ENCODE measurements at regions not wholly inside any gene's neighbourhood (a gene's known extent, or its start where the extent isn't known, plus 50 kb on each side); places are given as distances from the start of the nearest gene placed in this dataset.

DNA sequence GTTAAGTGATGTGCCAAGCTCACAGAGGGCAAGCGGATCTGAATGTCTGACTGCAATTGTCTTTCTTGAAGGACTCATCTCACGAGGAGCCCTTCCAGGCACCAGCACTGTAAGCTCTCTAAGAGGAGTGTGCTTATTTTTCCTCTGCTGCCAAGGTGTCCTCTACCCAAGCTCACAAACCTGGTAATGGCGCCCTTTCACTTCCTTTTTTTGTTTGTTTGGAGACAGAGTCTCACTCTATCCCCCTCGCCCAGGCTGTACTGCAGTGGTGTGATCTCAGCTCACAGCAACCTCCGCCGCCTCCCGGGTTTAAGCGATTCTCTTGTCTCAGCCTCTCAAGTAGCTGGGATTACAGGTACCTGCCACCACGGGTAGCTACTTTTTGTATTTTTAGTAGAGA, 233.8 kb downstream of the MAP2K4 start:
- ChIA-PET POLR2A (no interaction called here), CTCF (interaction anchor here (1.2 to 2.0 kb wide), 3 partner anchors 411 to 748 kb away, joined by 3 to 5 read pairs (median 4); partner anchors contain the start of gene MYOCD)
- Histone ChIP-seq H3K79me2 (ENCODE audit: insufficient read depth) (no peaks in the 10 kb centered on the region), H3K27ac (ENCODE audit: low read depth in 2 of 2, low read length in 1 of 2) (no peak overlapping the region), H3K4me2 (no peak overlapping the region), H3K9me2 (no peaks in the 10 kb centered on the region), H3K9me3 (no peaks in the 10 kb centered on the region), H3K4me1 (ENCODE audit: control insufficient read depth in 1 of 2, insufficient read depth in 2 of 2, low read depth in 1 of 2, low read length in 1 of 2) (no peaks in the 10 kb centered on the region), H2AFZ (ENCODE audit: low read depth) (no peak overlapping the region), H3F3A (replicated peaks; ENCODE audit: insufficient read depth) (no peaks in the 10 kb centered on the region), H3K4me3 (ENCODE audit: low read depth in 2 of 2, low read length in 1 of 2) (no peak overlapping the region), H3K27me3 (ENCODE audit: insufficient read depth) (peaks cover 29% of the 10 kb centered on the region; the same call in 1 of the 2 replicates), H3K36me3 (replicated peaks in 1 of 2; ENCODE audit: control insufficient read depth in 1 of 2, insufficient read depth in 2 of 2, low read length in 1 of 2) (no peaks in the 10 kb centered on the region), H3K9ac (no peak overlapping the region), H4K20me1 (ENCODE audit: insufficient read depth) (no peaks in the 10 kb centered on the region)
- DNase-seq, result no peak
- TF ChIP-seq, protein P1, sequence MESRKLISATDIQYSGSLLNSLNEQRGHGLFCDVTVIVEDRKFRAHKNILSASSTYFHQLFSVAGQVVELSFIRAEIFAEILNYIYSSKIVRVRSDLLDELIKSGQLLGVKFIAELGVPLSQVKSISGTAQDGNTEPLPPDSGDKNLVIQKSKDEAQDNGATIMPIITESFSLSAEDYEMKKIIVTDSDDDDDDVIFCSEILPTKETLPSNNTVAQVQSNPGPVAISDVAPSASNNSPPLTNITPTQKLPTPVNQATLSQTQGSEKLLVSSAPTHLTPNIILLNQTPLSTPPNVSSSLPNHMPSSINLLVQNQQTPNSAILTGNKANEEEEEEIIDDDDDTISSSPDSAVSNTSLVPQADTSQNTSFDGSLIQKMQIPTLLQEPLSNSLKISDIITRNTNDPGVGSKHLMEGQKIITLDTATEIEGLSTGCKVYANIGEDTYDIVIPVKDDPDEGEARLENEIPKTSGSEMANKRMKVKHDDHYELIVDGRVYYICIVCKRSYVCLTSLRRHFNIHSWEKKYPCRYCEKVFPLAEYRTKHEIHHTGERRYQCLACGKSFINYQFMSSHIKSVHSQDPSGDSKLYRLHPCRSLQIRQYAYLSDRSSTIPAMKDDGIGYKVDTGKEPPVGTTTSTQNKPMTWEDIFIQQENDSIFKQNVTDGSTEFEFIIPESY (IDR thresholded peaks at IDR 0.05; ENCODE audit: borderline replicate concordance, low read depth), result no peak
- TF ChIP-seq POLR2AphosphoS5 (IDR thresholded peaks at IDR 0.05; ENCODE audit: low read depth, low read length), result no peak
- no peak for TF ChIP-seq TEAD4 (IDR thresholded peaks at IDR 0.05; ENCODE audit: borderline replicate concordance, insufficient read depth)
- TF ChIP-seq NFIC (IDR thresholded peaks at IDR 0.05; ENCODE audit: borderline replicate concordance), result no peak
- TF ChIP-seq MEF2A (IDR thresholded peaks at IDR 0.05; ENCODE audit: borderline replicate concordance, low read depth), result no peak
- TF ChIP-seq, protein P2, sequence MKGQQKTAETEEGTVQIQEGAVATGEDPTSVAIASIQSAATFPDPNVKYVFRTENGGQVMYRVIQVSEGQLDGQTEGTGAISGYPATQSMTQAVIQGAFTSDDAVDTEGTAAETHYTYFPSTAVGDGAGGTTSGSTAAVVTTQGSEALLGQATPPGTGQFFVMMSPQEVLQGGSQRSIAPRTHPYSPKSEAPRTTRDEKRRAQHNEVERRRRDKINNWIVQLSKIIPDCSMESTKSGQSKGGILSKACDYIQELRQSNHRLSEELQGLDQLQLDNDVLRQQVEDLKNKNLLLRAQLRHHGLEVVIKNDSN (IDR thresholded peaks at IDR 0.05; ENCODE audit: borderline replicate concordance, low read depth), result no peak
- TF ChIP-seq, protein P3, sequence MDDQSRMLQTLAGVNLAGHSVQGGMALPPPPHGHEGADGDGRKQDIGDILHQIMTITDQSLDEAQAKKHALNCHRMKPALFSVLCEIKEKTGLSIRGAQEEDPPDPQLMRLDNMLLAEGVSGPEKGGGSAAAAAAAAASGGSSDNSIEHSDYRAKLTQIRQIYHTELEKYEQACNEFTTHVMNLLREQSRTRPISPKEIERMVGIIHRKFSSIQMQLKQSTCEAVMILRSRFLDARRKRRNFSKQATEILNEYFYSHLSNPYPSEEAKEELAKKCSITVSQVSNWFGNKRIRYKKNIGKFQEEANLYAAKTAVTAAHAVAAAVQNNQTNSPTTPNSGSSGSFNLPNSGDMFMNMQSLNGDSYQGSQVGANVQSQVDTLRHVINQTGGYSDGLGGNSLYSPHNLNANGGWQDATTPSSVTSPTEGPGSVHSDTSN (IDR thresholded peaks at IDR 0.05), result no peak
- TF ChIP-seq, protein P4, sequence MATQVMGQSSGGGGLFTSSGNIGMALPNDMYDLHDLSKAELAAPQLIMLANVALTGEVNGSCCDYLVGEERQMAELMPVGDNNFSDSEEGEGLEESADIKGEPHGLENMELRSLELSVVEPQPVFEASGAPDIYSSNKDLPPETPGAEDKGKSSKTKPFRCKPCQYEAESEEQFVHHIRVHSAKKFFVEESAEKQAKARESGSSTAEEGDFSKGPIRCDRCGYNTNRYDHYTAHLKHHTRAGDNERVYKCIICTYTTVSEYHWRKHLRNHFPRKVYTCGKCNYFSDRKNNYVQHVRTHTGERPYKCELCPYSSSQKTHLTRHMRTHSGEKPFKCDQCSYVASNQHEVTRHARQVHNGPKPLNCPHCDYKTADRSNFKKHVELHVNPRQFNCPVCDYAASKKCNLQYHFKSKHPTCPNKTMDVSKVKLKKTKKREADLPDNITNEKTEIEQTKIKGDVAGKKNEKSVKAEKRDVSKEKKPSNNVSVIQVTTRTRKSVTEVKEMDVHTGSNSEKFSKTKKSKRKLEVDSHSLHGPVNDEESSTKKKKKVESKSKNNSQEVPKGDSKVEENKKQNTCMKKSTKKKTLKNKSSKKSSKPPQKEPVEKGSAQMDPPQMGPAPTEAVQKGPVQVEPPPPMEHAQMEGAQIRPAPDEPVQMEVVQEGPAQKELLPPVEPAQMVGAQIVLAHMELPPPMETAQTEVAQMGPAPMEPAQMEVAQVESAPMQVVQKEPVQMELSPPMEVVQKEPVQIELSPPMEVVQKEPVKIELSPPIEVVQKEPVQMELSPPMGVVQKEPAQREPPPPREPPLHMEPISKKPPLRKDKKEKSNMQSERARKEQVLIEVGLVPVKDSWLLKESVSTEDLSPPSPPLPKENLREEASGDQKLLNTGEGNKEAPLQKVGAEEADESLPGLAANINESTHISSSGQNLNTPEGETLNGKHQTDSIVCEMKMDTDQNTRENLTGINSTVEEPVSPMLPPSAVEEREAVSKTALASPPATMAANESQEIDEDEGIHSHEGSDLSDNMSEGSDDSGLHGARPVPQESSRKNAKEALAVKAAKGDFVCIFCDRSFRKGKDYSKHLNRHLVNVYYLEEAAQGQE (IDR thresholded peaks at IDR 0.05; ENCODE audit: low read depth, low read length), result no peak
- TF ChIP-seq EP300 (IDR thresholded peaks at IDR 0.05; ENCODE audit: borderline replicate concordance in 1 of 2, low read depth in 1 of 2, low read length in 1 of 2), result no peak
- TF ChIP-seq, protein P5, sequence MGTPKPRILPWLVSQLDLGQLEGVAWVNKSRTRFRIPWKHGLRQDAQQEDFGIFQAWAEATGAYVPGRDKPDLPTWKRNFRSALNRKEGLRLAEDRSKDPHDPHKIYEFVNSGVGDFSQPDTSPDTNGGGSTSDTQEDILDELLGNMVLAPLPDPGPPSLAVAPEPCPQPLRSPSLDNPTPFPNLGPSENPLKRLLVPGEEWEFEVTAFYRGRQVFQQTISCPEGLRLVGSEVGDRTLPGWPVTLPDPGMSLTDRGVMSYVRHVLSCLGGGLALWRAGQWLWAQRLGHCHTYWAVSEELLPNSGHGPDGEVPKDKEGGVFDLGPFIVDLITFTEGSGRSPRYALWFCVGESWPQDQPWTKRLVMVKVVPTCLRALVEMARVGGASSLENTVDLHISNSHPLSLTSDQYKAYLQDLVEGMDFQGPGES (IDR thresholded peaks at IDR 0.05; ENCODE audit: low read depth, low read length), result no peak
- no peak for TF ChIP-seq RCOR1 (IDR thresholded peaks at IDR 0.05; ENCODE audit: low read length)
- no peak for TF ChIP-seq JUND (IDR thresholded peaks at IDR 0.05)
- no peak for TF ChIP-seq ELF1 (IDR thresholded peaks at IDR 0.05)
- TF ChIP-seq GATA2 (CRISPR knock-in tag; IDR thresholded peaks at IDR 0.05), result no peak
- TF ChIP-seq GABPA (IDR thresholded peaks at IDR 0.05; ENCODE audit: low read depth), result no peak
- no peak for TF ChIP-seq RFX5 (IDR thresholded peaks at IDR 0.05; ENCODE audit: low read length)
- TF ChIP-seq, protein P6, sequence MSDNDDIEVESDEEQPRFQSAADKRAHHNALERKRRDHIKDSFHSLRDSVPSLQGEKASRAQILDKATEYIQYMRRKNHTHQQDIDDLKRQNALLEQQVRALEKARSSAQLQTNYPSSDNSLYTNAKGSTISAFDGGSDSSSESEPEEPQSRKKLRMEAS (IDR thresholded peaks at IDR 0.05; ENCODE audit: low read depth), result no peak
- TF ChIP-seq RXRA (IDR thresholded peaks at IDR 0.05; ENCODE audit: borderline replicate concordance, low read depth), result no peak
- TF ChIP-seq TAF1 (IDR thresholded peaks at IDR 0.05; ENCODE audit: borderline replicate concordance, low read depth, low read length), result no peak
- no peak for TF ChIP-seq CHD2 (IDR thresholded peaks at IDR 0.05; ENCODE audit: low read length, partially characterized antibody)
- 35% methylated on average over 9 of the region's 9 CpGs for WGBS (ENCODE audit: low lambda C conversion rate)

Data from SK-N-SH (cell line).